Memory B cell (primary cell): ENCODE measurements at regions not wholly inside any gene's neighbourhood (a gene's known extent, or its start where the extent isn't known, plus 50 kb on each side); places are given as distances from the start of the nearest gene placed in this dataset.

ENCODE experiments used
- ATAC-seq: fragments of 150-1000 bp; cut with Tn5 transposase; 2 replicates; pipeline ENCODE4 v1.10.0; 2021; ENCODE audit warnings: low read depth, mild to moderate bottlenecking, moderate library complexity
- DNase-seq, 2 donors: peaks; one replicate each; pipeline ENCODE4 v3.0.0; 2022; ENCODE audit warnings: low spot score in 2 of 2
- H3K27ac Mint-ChIP-seq: one replicate; pipeline ENCODE4 v1.8.0; 2022; ENCODE audit warnings: mild to moderate bottlenecking, moderate library complexity, mixed read lengths
- H3K27me3 Mint-ChIP-seq: one replicate; pipeline ENCODE4 v1.8.0; 2022; ENCODE audit warnings: mixed read lengths
- H3K36me3 Mint-ChIP-seq: one replicate; pipeline ENCODE4 v1.8.0; 2022; ENCODE audit warnings: mild to moderate bottlenecking, mixed read lengths
- H3K4me1 Mint-ChIP-seq: one replicate; pipeline ENCODE4 v1.8.0; 2022; ENCODE audit warnings: mixed read lengths
- H3K4me3 Mint-ChIP-seq: one replicate; pipeline ENCODE4 v1.8.0; 2022; ENCODE audit warnings: mild to moderate bottlenecking, moderate library complexity, mixed read lengths
- H3K9me3 Mint-ChIP-seq: one replicate; pipeline ENCODE4 v1.8.0; 2022; ENCODE audit warnings: mixed read lengths

DNA sequence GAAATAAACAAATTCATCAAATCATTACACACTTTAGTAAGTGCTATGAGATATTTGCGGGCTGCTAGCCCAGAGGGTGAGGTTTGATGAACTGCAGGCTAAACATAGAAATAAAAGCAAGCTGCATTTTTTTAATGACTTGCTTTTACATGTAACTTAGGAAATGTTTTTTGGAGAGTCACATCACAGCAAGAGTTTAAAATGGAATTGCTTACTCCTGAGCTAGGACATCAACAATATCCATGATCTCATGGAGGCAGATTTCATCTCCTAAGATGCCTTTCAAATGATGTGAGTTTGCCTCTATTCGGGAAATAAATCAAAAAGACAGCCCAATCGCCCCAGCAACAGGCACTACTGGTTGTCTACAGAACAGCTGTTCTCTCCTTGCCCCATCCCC, 73.4 kb upstream of the CD44 start:
- H3K27me3 Mint-ChIP-seq: no peaks in the 10 kb centered on the region
- no peak overlapping the region for H3K27ac Mint-ChIP-seq
- peaks cover 26% of the 10 kb centered on the region for H3K4me1 Mint-ChIP-seq
- DNase-seq (no peak), ATAC-seq (no peak)
- peaks cover 8% of the 10 kb centered on the region for H3K9me3 Mint-ChIP-seq
- no peaks in the 10 kb centered on the region for H3K36me3 Mint-ChIP-seq
- H3K4me3 Mint-ChIP-seq: no peak overlapping the region

DNA sequence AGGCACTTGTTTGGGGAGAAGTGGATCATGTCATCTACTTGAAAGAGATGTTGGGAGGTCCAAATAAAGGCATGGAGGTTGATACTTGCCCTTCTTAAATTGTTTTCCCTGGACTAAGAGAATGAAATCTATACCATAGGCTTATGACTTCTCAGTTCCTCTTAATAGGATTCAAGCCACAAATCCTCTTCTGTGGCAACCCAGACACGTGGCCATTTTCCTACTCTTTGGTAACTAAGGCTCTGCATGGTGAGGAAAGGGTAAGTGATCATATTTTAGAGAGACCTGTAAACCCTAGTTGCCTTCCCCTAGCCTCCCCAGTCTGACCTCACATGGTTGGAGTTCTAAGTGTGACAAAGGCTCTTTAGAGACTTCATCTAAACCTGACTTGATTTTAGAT, 72.9 kb upstream of the CD44 start:
- no peak overlapping the region for H3K4me3 Mint-ChIP-seq
- ATAC-seq (no peak), DNase-seq (no peak)
- no peaks in the 10 kb centered on the region for H3K27me3 Mint-ChIP-seq
- peaks cover 10% of the 10 kb centered on the region for H3K9me3 Mint-ChIP-seq
- H3K36me3 Mint-ChIP-seq: no peaks in the 10 kb centered on the region
- H3K4me1 Mint-ChIP-seq: peaks cover 26% of the 10 kb centered on the region
- peak overlapping the region; percentile 69 for H3K27ac Mint-ChIP-seq

DNA sequence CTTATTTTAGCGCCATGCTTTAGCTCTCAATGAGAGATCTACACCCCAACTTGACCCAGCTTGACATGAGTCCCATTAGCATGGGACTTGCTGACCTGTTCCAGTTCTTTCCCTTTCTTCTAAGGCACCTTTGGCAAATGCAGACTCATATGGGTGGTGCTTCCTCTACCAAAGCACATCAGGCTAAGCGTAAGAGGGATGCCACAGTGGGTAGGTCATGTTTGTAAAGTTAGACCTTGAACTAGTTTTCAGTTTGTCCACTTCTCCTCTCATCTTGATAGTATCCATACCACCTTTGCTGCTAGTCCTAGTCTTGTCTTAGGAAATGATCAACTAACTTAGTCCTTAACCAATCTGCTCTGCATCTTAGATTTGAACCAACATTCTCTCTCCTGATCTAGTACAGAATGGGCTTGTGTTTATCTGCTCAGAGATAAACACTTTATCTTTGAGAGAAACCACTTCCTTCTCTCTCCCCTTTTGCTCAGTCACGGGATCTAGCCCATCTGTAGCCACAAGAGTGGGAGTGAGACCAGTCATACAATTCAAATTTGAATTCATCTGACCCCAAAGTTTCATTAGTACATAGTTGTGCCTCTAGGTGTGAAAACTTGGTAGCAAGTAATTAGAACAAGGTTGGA, 72.1 kb upstream of the CD44 start:
- H3K4me1 Mint-ChIP-seq: peaks cover 26% of the 10 kb centered on the region

DNA sequence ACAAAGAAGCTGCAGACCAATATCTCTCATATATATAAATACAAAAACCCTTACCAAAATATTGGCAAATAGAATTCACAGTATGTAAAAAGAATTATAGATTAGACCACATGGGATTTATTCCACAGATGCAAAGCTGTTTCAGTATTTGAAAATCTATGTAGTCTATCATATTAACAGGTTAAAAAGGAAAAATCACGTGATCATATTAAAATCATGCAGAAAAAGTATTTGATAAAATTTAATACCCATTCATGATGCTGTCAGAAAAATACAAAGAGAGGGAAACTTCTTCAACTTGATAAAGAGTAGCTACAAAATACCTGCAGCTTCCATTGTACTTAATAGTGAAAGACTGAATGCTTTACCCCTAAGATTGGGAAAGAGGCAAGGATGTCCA, 67.2 kb upstream of the CD44 start:
- peaks cover 36% of the 10 kb centered on the region for H3K4me1 Mint-ChIP-seq
- no peaks in the 10 kb centered on the region for H3K27me3 Mint-ChIP-seq
- DNase-seq: no peak
- peak overlapping the region; percentile 58 for H3K4me3 Mint-ChIP-seq
- ATAC-seq: no peak
- H3K27ac Mint-ChIP-seq: peak overlapping the region; percentile 56
- no peaks in the 10 kb centered on the region for H3K36me3 Mint-ChIP-seq
- peaks cover 10% of the 10 kb centered on the region for H3K9me3 Mint-ChIP-seq

More for the DNA sequence above, 72.1 kb upstream of the CD44 start:
- Mint-ChIP-seq H3K27ac (peak overlapping the region; percentile 69), H3K27me3 (no peaks in the 10 kb centered on the region), H3K9me3 (peaks cover 10% of the 10 kb centered on the region), H3K4me3 (peak overlapping the region; percentile 45), H3K36me3 (no peaks in the 10 kb centered on the region)
- ATAC-seq (peak; percentile 77), DNase-seq (no peak)

DNA sequence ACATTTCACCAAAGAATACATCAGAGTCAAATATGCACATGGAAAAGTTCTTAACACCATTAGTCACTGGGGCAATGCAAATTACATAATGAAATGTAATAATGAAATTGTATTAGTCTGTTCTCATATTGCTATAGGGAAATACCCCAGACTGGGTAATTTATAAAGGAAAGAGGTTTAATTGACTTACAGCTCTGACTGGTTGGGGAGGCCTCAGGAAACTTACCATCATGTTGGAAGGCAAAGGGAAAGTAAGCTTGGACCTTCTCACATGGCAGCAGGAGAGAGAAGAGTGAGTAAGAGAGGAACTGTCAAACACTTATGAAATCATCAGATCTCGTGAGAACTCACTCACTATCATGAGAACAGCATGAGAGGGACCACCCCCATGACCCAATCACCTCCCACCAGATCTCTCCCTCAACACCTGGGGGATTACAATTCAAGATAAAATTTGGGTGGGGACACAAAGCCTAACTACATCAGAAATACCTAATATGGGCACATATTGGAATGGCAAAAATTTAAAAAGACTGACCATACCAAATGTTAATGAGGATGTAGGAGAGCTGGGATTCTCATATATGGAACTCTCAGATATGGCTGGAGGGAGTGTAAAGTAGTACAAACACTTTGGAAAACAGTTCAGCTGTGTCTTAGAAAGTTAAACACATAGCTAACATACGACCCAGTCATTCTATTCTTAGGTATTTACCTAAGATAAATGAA, 65.1 kb upstream of the CD44 start:
- no peak overlapping the region for H3K4me3 Mint-ChIP-seq
- ATAC-seq: no peak
- H3K27ac Mint-ChIP-seq: no peak overlapping the region
- H3K9me3 Mint-ChIP-seq: peaks cover 10% of the 10 kb centered on the region
- H3K36me3 Mint-ChIP-seq: no peaks in the 10 kb centered on the region
- no peaks in the 10 kb centered on the region for H3K27me3 Mint-ChIP-seq
- DNase-seq: no peak
- H3K4me1 Mint-ChIP-seq: peaks cover 40% of the 10 kb centered on the region

DNA sequence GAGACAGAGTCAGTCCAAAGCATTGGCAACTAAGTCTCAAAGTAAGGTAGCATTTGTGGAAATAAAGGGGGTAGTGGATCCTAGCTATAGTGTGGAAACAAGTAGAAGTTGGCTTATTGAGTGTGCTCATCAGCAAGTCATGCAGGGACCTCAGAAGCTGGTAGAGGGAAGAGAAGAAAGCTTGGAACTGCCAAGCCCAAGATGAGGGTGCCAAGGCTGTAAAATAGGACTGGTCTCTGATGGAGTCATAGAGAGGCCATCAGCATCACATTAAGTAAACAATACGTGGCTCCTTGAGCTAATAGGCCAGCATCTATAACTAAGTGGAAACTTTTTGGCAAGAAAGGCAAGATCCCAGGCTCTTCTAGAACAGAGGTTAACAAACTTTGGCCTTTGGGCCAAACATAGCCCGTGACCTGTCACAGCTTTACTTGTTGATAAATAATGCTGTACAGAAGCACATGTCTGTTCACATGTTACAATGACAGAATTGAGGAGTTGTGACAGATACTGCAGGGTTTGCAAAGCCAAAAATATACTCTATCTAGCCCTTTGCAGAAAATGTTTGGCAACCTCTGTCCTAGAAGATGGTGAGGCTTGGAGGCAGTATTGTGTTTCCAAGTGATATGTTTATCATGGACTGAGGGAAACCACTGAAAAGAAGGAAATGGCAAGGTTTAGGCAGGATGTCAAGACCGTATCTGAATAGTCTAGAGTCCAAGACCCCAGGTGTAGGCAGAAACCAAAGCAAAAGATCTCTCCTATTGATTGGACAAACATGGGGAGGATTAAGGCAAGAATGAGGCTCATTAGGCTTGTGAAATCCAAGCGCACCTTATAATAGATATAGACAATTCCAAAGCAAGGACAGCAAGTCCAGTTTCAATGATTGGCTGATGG, 62.5 kb upstream of the CD44 start:
- no peaks in the 10 kb centered on the region for H3K27me3 Mint-ChIP-seq
- H3K4me1 Mint-ChIP-seq: peaks cover 52% of the 10 kb centered on the region
- peak overlapping the region; percentile 99 for H3K27ac Mint-ChIP-seq
- DNase-seq (no peak), ATAC-seq (no peak)
- no peaks in the 10 kb centered on the region for H3K36me3 Mint-ChIP-seq
- H3K9me3 Mint-ChIP-seq: no peaks in the 10 kb centered on the region
- no peak overlapping the region for H3K4me3 Mint-ChIP-seq

DNA sequence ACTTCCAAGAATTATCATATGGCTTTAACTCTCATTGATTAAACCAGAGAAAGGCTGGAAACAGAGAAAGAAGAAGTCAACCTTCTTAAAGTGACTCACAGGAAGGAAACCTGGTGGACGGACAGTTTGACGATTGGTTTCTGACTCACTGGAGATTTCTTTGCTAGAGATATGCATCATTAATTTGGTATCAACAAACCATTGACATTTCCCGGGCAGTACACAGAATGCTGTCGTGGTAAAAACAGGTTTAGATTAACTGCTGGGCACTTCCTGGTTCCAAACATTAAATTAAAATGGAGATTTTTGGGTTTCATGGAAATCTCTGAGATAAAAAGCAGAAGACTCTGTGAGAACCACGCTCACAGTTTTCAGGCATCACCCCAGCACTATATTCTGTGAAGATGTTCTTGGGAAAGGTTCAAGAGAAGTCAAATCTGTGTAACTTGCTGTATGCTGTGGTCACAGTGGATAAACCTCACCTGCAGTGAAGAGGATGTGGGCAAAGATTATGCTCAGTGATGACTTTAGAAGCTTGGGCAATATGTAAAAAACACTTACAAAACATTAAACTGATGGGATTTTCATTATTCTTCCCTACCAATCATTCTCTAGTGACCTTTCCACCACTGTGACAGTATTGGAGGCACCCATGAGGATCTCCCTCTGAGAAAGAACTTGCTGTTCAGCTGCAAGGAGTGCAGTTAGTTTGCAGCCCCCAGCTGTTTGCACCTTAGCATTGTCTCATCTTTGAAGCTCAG, 61.1 kb upstream of the CD44 start:
- H3K27ac Mint-ChIP-seq: peak overlapping the region; percentile 99
- peaks cover 53% of the 10 kb centered on the region for H3K4me1 Mint-ChIP-seq
- H3K4me3 Mint-ChIP-seq: peak overlapping the region; percentile 74
- DNase-seq (peak; percentile 48 to 60), ATAC-seq (peak; percentile 66)
- H3K9me3 Mint-ChIP-seq: no peaks in the 10 kb centered on the region
- H3K36me3 Mint-ChIP-seq: no peaks in the 10 kb centered on the region
- no peaks in the 10 kb centered on the region for H3K27me3 Mint-ChIP-seq

DNA sequence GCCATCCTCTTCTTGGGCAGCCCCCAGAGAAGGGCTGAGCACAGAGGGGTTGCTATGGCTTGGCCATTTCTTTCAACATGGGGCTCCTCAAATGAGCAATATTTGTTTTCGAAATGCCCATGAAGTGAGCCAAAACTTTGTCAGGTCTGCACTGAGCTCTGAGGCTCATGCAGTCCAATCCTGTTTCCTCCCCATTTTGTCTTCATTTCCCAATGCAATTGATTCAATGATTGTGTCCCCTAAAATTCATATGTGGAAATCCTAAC, 60.6 kb upstream of the CD44 start:
- no peak for ATAC-seq
- no peak overlapping the region for H3K4me3 Mint-ChIP-seq
- H3K36me3 Mint-ChIP-seq: no peaks in the 10 kb centered on the region
- H3K27me3 Mint-ChIP-seq: no peaks in the 10 kb centered on the region
- peak overlapping the region; percentile 99 for H3K27ac Mint-ChIP-seq
- peaks cover 56% of the 10 kb centered on the region for H3K4me1 Mint-ChIP-seq
- H3K9me3 Mint-ChIP-seq: no peaks in the 10 kb centered on the region
- no peak for DNase-seq

DNA sequence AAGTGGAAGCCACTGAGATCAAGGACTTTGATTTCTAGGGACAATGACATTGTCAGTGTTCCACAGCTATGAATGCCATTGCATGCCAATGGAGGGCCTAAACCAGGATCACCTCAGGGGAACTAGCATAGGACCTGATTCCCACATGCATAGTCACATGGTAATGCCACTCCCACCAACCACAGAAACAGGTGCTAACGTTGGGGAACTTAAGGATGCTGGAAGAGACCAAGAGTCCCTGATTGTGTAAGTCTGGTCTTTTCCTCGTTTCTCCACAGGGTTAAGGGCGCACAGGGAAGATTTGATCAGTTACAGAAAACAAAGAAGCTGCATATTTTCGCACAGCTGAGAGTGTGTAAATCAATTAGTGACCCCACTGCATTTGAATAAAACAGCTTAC, 59.4 kb upstream of the CD44 start:
- Mint-ChIP-seq H3K9me3 (no peaks in the 10 kb centered on the region), H3K4me1 (peaks cover 64% of the 10 kb centered on the region), H3K27me3 (no peaks in the 10 kb centered on the region), H3K36me3 (no peaks in the 10 kb centered on the region), H3K27ac (peak overlapping the region; percentile 99), H3K4me3 (no peak overlapping the region)
- ATAC-seq (no peak), DNase-seq (no peak)

DNA sequence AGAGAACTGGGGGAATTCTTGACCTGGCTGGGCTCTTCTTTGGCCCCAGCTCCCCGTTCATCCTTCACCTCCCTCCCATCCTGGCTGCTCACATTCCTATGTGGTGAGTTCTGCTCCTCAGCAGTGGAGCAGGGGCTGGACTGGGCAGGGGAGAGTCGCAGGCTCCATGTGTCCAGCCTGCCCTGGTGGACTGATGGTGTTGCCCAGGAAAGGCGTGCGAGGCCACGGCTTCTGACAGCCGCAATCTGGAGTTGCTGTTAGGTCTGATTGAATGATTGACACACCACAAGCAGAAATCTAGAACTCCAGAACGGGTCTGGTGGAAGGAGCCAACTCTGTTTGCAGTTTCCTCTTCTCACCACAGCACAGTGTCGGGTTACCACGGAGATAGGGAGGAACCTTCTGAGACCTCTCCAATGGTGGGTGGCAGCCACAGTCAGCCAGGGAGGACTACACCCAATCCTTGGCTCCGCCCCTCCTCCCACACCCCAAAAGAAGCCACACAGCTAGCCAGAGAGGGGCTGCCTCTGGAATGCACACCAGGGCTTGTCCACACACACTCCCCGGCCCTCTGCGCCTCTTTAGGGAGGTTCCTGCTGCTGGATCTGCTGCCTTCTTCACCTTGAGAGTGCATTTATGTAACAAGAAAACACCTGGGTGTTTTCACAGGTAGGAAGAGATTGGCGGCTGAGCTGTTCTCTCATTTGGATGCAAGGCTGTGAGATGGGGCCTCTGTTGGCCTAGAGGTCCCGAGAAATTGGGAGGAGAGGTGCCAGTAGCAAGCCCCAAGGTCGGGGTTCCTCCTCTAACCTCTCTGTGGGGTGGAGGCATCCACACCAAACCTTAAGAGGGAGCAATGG, 56.4 kb upstream of the CD44 start:
- ATAC-seq: peak; percentile 64
- peak; percentile 76 to 89 for DNase-seq
- H3K4me1 Mint-ChIP-seq: peaks cover 55% of the 10 kb centered on the region
- no peaks in the 10 kb centered on the region for H3K9me3 Mint-ChIP-seq
- no peaks in the 10 kb centered on the region for H3K27me3 Mint-ChIP-seq
- H3K4me3 Mint-ChIP-seq: peak overlapping the region; percentile 78
- peak overlapping the region; percentile 100 for H3K27ac Mint-ChIP-seq
- H3K36me3 Mint-ChIP-seq: no peaks in the 10 kb centered on the region

DNA sequence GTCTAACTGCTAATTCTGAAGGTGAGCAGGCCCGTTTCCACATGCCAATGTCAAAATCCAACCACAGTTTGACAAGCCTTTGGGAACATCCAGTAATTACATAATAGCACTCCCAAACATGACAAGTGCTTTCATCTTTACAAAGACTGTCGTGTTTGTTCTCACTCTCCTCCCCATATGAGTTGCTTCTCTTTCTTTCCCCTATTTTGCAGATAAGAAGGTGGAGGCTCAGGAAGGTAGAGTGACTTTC, 55.9 kb upstream of the CD44 start:
- Mint-ChIP-seq H3K27ac (peak overlapping the region; percentile 100), H3K36me3 (no peaks in the 10 kb centered on the region), H3K27me3 (no peaks in the 10 kb centered on the region), H3K4me1 (peaks cover 59% of the 10 kb centered on the region), H3K4me3 (peak overlapping the region; percentile 78), H3K9me3 (no peaks in the 10 kb centered on the region)
- DNase-seq: no peak
- ATAC-seq: no peak

DNA sequence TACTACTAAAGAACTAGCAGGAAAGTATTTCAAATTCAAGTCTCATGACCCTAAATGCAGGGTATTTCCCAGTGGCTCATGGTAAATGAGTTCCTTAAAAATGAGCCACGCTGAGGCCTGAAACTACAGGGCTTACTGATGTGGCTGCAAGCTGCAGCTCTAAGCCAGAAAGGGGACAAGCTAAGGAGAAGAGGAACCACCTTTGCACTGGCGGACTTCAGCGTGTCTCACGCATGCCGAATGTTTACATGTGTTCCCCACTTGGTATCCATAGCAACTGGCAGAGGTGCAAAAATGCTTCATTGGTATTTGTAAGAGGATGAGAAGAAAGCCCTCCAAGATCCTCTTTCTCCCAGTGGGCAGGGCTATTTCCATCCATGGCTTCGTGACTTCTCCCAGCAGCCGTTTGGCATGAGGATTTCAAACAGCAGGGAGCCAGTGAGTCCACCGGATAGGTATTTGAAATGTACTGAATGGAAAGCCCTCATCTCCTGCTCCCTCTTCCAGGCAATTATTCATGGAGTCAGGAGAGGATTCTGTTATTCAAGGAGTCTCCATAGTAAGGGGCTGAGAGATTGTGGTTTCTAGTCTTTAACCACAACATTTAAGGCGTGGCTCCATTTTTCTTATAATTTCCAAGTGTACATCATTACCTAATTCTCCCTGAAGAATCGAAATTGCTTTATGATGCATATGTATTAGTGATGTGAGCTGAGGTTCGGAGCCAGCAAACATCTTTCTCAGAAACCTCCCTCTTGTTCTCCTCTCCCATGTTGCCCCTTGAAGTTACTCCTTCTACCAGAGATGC, 55.3 kb upstream of the CD44 start:
- ATAC-seq: peak; percentile 83
- DNase-seq: peak; percentile 63 to 86
- Mint-ChIP-seq H3K4me1 (peaks cover 59% of the 10 kb centered on the region), H3K36me3 (no peaks in the 10 kb centered on the region), H3K9me3 (no peaks in the 10 kb centered on the region), H3K4me3 (peak overlapping the region; percentile 78), H3K27ac (peak overlapping the region; percentile 100), H3K27me3 (no peaks in the 10 kb centered on the region)
